ENCODE measurements at regions not wholly inside any gene's neighbourhood (a gene's known extent, or its start where the extent isn't known, plus 50 kb on each side); places are given as distances from the start of the nearest gene placed in this dataset.
A peak's percentile ranks its signal among the peaks of the same experiment; 100 is the strongest.
"Not testable (repeated sequence)": the region's sequence is repeated elsewhere in the genome, so short reads cannot be mapped to it uniquely, and the experiment has no call there.

DNA sequence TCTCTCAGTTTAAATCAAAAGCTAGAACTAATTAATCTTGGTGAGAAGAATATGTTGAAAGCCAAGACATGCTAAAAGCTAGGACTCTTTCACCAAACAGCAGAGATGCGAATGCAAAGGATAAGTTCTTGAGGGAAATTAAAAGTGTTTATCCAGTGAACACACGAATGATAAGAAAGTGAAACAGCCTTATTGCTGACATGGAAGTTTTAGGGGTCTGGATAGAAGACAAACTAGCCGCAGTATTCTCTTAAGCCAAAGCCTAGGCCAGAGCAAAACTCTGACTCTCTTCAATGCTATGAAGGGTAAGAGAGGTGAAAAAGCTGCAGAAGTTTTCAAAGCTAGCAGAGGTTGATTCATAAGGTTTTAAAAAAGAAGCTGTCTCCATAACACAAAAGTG lies 103.0 kb downstream of the UFM1 start:
- Mint-ChIP-seq H3K27me3 (ENCODE audit: insufficient read depth, low read depth) (no peaks in the 10 kb centered on the region), H3K27ac (no peak overlapping the region)
- DNase-seq (ENCODE audit: low spot score) = no peak

GRCh38 chr13:38462605-38463004 lies 113.0 kb downstream of the UFM1 start:
- no peak for DNase-seq (ENCODE audit: low spot score)
- Mint-ChIP-seq H3K9me3 (peaks cover 2% of the 10 kb centered on the region), H3K27me3 (ENCODE audit: insufficient read depth, low read depth) (no peaks in the 10 kb centered on the region), H3K27ac (no peak overlapping the region), H3K36me3 (no peaks in the 10 kb centered on the region), H3K4me3 (no peak overlapping the region), H3K4me1 (no peaks in the 10 kb centered on the region)
- Histone ChIP-seq H3K79me2 (ENCODE audit: low read depth) (no peaks in the 10 kb centered on the region), H3K27ac (no peak overlapping the region), H3K4me1 (no peaks in the 10 kb centered on the region), H3F3A (ENCODE audit: low read depth) (no peaks in the 10 kb centered on the region), H3K4me2 (no peak overlapping the region), H4K20me1 (ENCODE audit: low read depth) (no peaks in the 10 kb centered on the region), H3K9me3 (ENCODE audit: low read depth) (no peaks in the 10 kb centered on the region), H3K4me3 (no peak overlapping the region), H3K27me3 (no peaks in the 10 kb centered on the region), H2AFZ (replicated peaks) (no peak overlapping the region), H3K9ac (no peak overlapping the region), H3K36me3 (no peaks in the 10 kb centered on the region)
- TF ChIP-seq EZH2phosphoT487 (IDR thresholded peaks at IDR 0.05) (no peak), EZH2 (IDR thresholded peaks at IDR 0.05) (no peak), CTCF (IDR thresholded peaks at IDR 0.05) (no peak)

More for the DNA sequence above, 103.0 kb downstream of the UFM1 start:
- no peak overlapping the region for H3K4me3 Mint-ChIP-seq
- H3K79me2 ChIP-seq (ENCODE audit: low read depth) = no peaks in the 10 kb centered on the region
- no peaks in the 10 kb centered on the region for H3K9me3 ChIP-seq (ENCODE audit: low read depth)
- H3F3A ChIP-seq (ENCODE audit: low read depth) = no peaks in the 10 kb centered on the region
- H2AFZ ChIP-seq (replicated peaks) = peak overlapping the region; percentile 35
- no peak overlapping the region for H3K9ac ChIP-seq
- H3K4me3 ChIP-seq = no peak overlapping the region
- TF ChIP-seq EZH2phosphoT487 (IDR thresholded peaks at IDR 0.05) (no peak), CTCF (IDR thresholded peaks at IDR 0.05) (no peak), EZH2 (IDR thresholded peaks at IDR 0.05) (no peak)
- no peaks in the 10 kb centered on the region for H3K27me3 ChIP-seq
- H3K36me3 ChIP-seq = no peaks in the 10 kb centered on the region
- no peaks in the 10 kb centered on the region for H3K36me3 Mint-ChIP-seq
- no peak overlapping the region for H3K4me2 ChIP-seq
- no peak overlapping the region for H3K27ac ChIP-seq
- peaks cover 2% of the 10 kb centered on the region for H3K9me3 Mint-ChIP-seq
- no peaks in the 10 kb centered on the region for H3K4me1 Mint-ChIP-seq
- no peaks in the 10 kb centered on the region for H3K4me1 ChIP-seq
- no peaks in the 10 kb centered on the region for H4K20me1 ChIP-seq (ENCODE audit: low read depth)

GRCh38 chr13:38463048-38463447 lies 113.4 kb downstream of the UFM1 start:
- Histone ChIP-seq H3K4me3 (no peak overlapping the region), H3K4me2 (no peak overlapping the region), H2AFZ (replicated peaks) (no peak overlapping the region), H4K20me1 (ENCODE audit: low read depth) (no peaks in the 10 kb centered on the region), H3F3A (ENCODE audit: low read depth) (no peaks in the 10 kb centered on the region), H3K36me3 (no peaks in the 10 kb centered on the region), H3K9ac (no peak overlapping the region), H3K9me3 (ENCODE audit: low read depth) (no peaks in the 10 kb centered on the region), H3K79me2 (ENCODE audit: low read depth) (no peaks in the 10 kb centered on the region), H3K27me3 (no peaks in the 10 kb centered on the region), H3K4me1 (no peaks in the 10 kb centered on the region), H3K27ac (no peak overlapping the region)
- H3K4me1 Mint-ChIP-seq = no peaks in the 10 kb centered on the region
- no peak for DNase-seq (ENCODE audit: low spot score)
- no peaks in the 10 kb centered on the region for H3K27me3 Mint-ChIP-seq (ENCODE audit: insufficient read depth, low read depth)
- TF ChIP-seq EZH2 (IDR thresholded peaks at IDR 0.05) (no peak), CTCF (IDR thresholded peaks at IDR 0.05) (no peak), EZH2phosphoT487 (IDR thresholded peaks at IDR 0.05) (no peak)
- H3K27ac Mint-ChIP-seq = no peak overlapping the region
- no peak overlapping the region for H3K4me3 Mint-ChIP-seq
- no peaks in the 10 kb centered on the region for H3K36me3 Mint-ChIP-seq
- H3K9me3 Mint-ChIP-seq = peaks cover 2% of the 10 kb centered on the region

GRCh38 chr13:38472411-38472810 lies 122.8 kb downstream of the UFM1 start:
- not testable (repeated sequence) for H3K27me3 ChIP-seq; H3K36me3 Mint-ChIP-seq; DNase-seq (ENCODE audit: low spot score); H3K4me3 ChIP-seq; H3K36me3 ChIP-seq; H3K27ac ChIP-seq; H3K4me2 ChIP-seq; H3K27ac Mint-ChIP-seq; H3K4me1 ChIP-seq; H3K4me1 Mint-ChIP-seq; H3K4me3 Mint-ChIP-seq; H3K9me3 ChIP-seq (ENCODE audit: low read depth); H3K79me2 ChIP-seq (ENCODE audit: low read depth); H2AFZ ChIP-seq (replicated peaks); H3K9me3 Mint-ChIP-seq; H4K20me1 ChIP-seq (ENCODE audit: low read depth); H3K9ac ChIP-seq; H3F3A ChIP-seq (ENCODE audit: low read depth); H3K27me3 Mint-ChIP-seq (ENCODE audit: insufficient read depth, low read depth)
